ENCODE measurements at regions not wholly inside any gene's neighbourhood (a gene's known extent, or its start where the extent isn't known, plus 50 kb on each side); places are given as distances from the start of the nearest gene placed in this dataset.

- no peaks in the 10 kb centered on the region for H3K9me3 ChIP-seq
- H3K4me3 ChIP-seq: no peak overlapping the region
- H3K27me3 ChIP-seq (ENCODE audit: low read depth): peaks cover 16% of the 10 kb centered on the region
- in situ Hi-C loops (cut with MboI; ENCODE audit: low sequenced_read_pairs): no loop called here
- H3K36me3 ChIP-seq (replicated peaks): no peaks in the 10 kb centered on the region
- DNase-seq (ENCODE audit: low spot score in 2 of 2): peak; percentile 17 to 81
- H3K4me1 ChIP-seq: no peaks in the 10 kb centered on the region
Measured at GRCh38 chr12:13362260-13362841, 165.8 kb downstream of the EMP1 start.

DNA sequence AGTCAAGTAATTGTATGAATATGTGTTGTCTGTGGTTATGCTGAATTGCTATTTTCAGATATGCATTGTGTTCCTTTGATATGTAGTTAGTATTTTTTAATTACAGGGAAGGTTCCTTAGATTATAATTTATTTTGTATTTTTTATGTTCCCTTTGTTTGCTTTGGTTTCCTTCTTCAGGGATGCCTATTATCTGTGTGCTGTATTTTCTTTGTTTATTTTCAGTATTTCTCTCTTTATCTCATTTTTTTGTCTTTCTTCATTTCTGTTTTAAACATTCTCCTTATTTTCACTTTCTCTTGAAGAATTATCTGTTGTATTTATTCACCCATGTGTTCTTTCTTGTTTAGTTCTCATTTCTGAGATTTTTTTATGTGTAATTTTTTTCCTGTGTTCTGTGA, 163.1 kb downstream of the EMP1 start:
- no peak for DNase-seq (ENCODE audit: low spot score in 2 of 2)
- no peaks in the 10 kb centered on the region for H3K4me1 ChIP-seq
- in situ Hi-C loops (cut with MboI; ENCODE audit: low sequenced_read_pairs): no loop called here
- H3K27me3 ChIP-seq (ENCODE audit: low read depth): peaks cover 19% of the 10 kb centered on the region
- no peak overlapping the region for H3K4me3 ChIP-seq
- H3K36me3 ChIP-seq (replicated peaks): no peaks in the 10 kb centered on the region
- H3K9me3 ChIP-seq: no peaks in the 10 kb centered on the region

GRCh38 chr12:13358391-13358905, 161.9 kb downstream of the EMP1 start:
- H3K4me3 ChIP-seq: no peak overlapping the region
- in situ Hi-C loops (cut with MboI; ENCODE audit: low sequenced_read_pairs): no loop called here
- no peak for DNase-seq (ENCODE audit: low spot score in 2 of 2)
- H3K4me1 ChIP-seq: no peaks in the 10 kb centered on the region
- H3K36me3 ChIP-seq (replicated peaks): no peaks in the 10 kb centered on the region
- H3K27me3 ChIP-seq (ENCODE audit: low read depth): peaks cover 19% of the 10 kb centered on the region
- no peaks in the 10 kb centered on the region for H3K9me3 ChIP-seq

DNA sequence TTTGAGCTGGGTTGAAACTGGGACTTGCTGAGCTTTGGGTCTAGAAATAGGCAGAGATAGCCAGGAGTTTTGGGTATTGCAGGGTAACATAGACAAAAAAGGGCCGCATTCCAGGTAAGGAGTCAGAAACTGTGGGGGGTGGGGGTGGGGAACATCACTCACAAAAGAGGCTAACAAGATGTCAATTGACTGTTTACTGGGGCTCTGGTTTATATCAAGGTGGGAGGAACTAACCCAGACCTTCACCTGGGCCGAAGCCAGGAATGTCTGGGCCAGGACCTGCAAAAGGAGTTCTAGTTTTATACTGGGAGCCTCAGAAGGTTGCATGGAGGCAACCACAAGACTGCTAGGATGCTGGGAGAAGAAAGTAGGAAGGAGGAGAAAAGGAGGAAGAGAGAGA, 154.4 kb downstream of the EMP1 start:
- in situ Hi-C loops (cut with MboI; ENCODE audit: low sequenced_read_pairs): no loop called here
- no peaks in the 10 kb centered on the region for H3K4me1 ChIP-seq
- H3K36me3 ChIP-seq (replicated peaks): no peaks in the 10 kb centered on the region
- DNase-seq (ENCODE audit: low spot score in 2 of 2): no peak
- no peak overlapping the region for H3K4me3 ChIP-seq
- H3K27me3 ChIP-seq (ENCODE audit: low read depth): no peaks in the 10 kb centered on the region; the same call in 1 of the 2 replicates
- H3K9me3 ChIP-seq: no peaks in the 10 kb centered on the region

GRCh38 chr12:13350381-13350780, 153.9 kb downstream of the EMP1 start:
- H3K9me3 ChIP-seq: no peaks in the 10 kb centered on the region
- in situ Hi-C loops (cut with MboI; ENCODE audit: low sequenced_read_pairs): no loop called here
- H3K27me3 ChIP-seq (ENCODE audit: low read depth): no peaks in the 10 kb centered on the region; the same call in 1 of the 2 replicates
- no peaks in the 10 kb centered on the region for H3K36me3 ChIP-seq (replicated peaks)
- no peak overlapping the region for H3K4me3 ChIP-seq
- no peak for DNase-seq (ENCODE audit: low spot score in 2 of 2)
- no peaks in the 10 kb centered on the region for H3K4me1 ChIP-seq

- H3K4me1 ChIP-seq: no peaks in the 10 kb centered on the region
- no peaks in the 10 kb centered on the region for H3K9me3 ChIP-seq
- no peaks in the 10 kb centered on the region for H3K36me3 ChIP-seq (replicated peaks)
- no peak overlapping the region for H3K4me3 ChIP-seq
- H3K27me3 ChIP-seq (ENCODE audit: low read depth): no peaks in the 10 kb centered on the region; the same call in 1 of the 2 replicates
- in situ Hi-C loops (cut with MboI; ENCODE audit: low sequenced_read_pairs): no loop called here
- no peak for DNase-seq (ENCODE audit: low spot score in 2 of 2)
Measured at GRCh38 chr12:13348464-13348863, 151.9 kb downstream of the EMP1 start.

GRCh38 chr12:13347241-13348043, 150.9 kb downstream of the EMP1 start:
- H3K4me1 ChIP-seq: no peaks in the 10 kb centered on the region
- H3K27me3 ChIP-seq (ENCODE audit: low read depth): no peaks in the 10 kb centered on the region; the same call in 1 of the 2 replicates
- DNase-seq (ENCODE audit: low spot score in 2 of 2): no peak

GRCh38 chr12:13345722-13346121, 149.2 kb downstream of the EMP1 start:
- no peak for DNase-seq (ENCODE audit: low spot score in 2 of 2)
- Histone ChIP-seq H3K4me1 (no peaks in the 10 kb centered on the region), H3K27me3 (ENCODE audit: low read depth) (no peaks in the 10 kb centered on the region; the same call in 1 of the 2 replicates), H3K9me3 (no peaks in the 10 kb centered on the region), H3K36me3 (replicated peaks) (no peaks in the 10 kb centered on the region), H3K4me3 (no peak overlapping the region)
- in situ Hi-C loops (cut with MboI; ENCODE audit: low sequenced_read_pairs): no loop called here

More at GRCh38 chr12:13347241-13348043, 150.9 kb downstream of the EMP1 start:
- in situ Hi-C loops (cut with MboI; ENCODE audit: low sequenced_read_pairs): no loop called here
- Histone ChIP-seq H3K4me3 (no peak overlapping the region), H3K9me3 (no peaks in the 10 kb centered on the region), H3K36me3 (replicated peaks) (no peaks in the 10 kb centered on the region)

DNA sequence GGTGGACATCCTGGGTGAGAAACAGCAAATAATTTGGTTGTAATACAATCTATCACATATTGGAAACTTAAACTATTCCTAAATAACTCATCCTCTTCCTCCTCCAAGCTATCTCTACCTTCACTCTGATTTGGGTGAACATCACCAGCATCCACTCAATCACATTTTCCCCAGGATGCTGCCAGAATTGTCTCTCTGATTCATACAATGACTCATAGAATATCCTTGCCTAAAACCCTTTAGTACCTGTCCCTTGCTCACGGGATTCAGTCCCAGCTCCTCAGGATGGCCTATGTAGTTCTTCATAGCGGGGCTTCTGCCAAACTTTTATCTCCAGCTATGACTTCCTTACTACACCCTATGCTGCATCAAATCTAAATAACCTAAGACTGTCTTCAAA, 146.8 kb downstream of the EMP1 start:
- Histone ChIP-seq H3K27me3 (ENCODE audit: low read depth) (no peaks in the 10 kb centered on the region; the same call in 1 of the 2 replicates), H3K4me1 (no peaks in the 10 kb centered on the region), H3K4me3 (no peak overlapping the region), H3K9me3 (no peaks in the 10 kb centered on the region), H3K36me3 (replicated peaks) (no peaks in the 10 kb centered on the region)
- in situ Hi-C loops (cut with MboI; ENCODE audit: low sequenced_read_pairs): no loop called here
- DNase-seq (ENCODE audit: low spot score in 2 of 2): no peak

- H3K27me3 ChIP-seq (ENCODE audit: low read depth): no peaks in the 10 kb centered on the region; the same call in 1 of the 2 replicates
- H3K9me3 ChIP-seq: no peaks in the 10 kb centered on the region
- H3K4me1 ChIP-seq: no peaks in the 10 kb centered on the region
- no peak overlapping the region for H3K4me3 ChIP-seq
- no peaks in the 10 kb centered on the region for H3K36me3 ChIP-seq (replicated peaks)
- in situ Hi-C loops (cut with MboI; ENCODE audit: low sequenced_read_pairs): no loop called here
- DNase-seq (ENCODE audit: low spot score in 2 of 2): no peak
Measured at GRCh38 chr12:13342971-13343370, 146.4 kb downstream of the EMP1 start.

DNA sequence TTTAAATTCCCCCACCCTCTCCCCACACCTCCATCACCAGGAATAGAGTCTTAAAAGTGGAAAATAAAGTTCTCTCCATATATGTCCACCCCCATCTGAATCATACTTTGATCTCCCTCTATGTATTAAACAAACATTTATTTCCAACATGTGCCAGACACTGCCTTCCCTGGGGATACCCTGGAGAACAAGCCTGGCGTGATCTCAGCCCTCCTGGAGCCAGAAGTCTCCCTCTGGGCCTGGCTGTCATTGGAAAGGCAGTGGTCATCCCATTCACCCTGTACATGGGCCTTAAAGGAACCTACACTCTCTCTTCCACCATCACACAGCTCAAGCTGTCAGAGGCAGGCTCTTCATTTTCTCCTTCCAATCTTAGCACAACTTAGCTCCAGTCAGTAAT, 143.6 kb downstream of the EMP1 start:
- Histone ChIP-seq H3K4me1 (no peaks in the 10 kb centered on the region), H3K27me3 (ENCODE audit: low read depth) (no peaks in the 10 kb centered on the region; the same call in 1 of the 2 replicates), H3K36me3 (replicated peaks) (no peaks in the 10 kb centered on the region), H3K9me3 (no peaks in the 10 kb centered on the region), H3K4me3 (no peak overlapping the region)
- DNase-seq (ENCODE audit: low spot score in 2 of 2): no peak
- in situ Hi-C loops (cut with MboI; ENCODE audit: low sequenced_read_pairs): no loop called here

GRCh38 chr12:13339538-13339937, 143.0 kb downstream of the EMP1 start:
- in situ Hi-C loops (cut with MboI; ENCODE audit: low sequenced_read_pairs): no loop called here
- Histone ChIP-seq H3K4me3 (no peak overlapping the region), H3K4me1 (no peaks in the 10 kb centered on the region), H3K36me3 (replicated peaks) (no peaks in the 10 kb centered on the region), H3K27me3 (ENCODE audit: low read depth) (peaks cover 3% of the 10 kb centered on the region; the same call in 1 of the 2 replicates), H3K9me3 (no peaks in the 10 kb centered on the region)
- DNase-seq (ENCODE audit: low spot score in 2 of 2): no peak

DNA sequence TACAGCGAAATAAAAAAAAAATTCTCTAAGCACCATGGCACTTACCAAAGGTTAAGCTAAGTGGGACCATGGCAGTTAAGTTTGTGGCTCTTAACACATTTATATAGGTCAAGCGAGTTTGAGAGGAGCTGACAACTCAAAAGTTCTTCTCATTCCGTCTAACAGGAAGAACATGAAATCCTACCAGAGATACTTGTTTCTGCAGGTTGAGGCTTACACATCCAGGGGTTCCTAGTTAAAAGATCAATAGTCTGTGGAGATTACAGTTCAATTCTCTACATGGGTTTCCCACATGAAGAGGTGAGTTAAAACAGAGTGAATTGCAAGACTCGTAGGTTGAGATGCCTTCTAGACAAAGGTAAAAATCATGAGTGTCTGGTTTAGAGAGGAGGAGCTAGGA, 142.6 kb downstream of the EMP1 start:
- Histone ChIP-seq H3K9me3 (no peaks in the 10 kb centered on the region), H3K4me3 (no peak overlapping the region), H3K36me3 (replicated peaks) (no peaks in the 10 kb centered on the region), H3K4me1 (no peaks in the 10 kb centered on the region), H3K27me3 (ENCODE audit: low read depth) (peaks cover 3% of the 10 kb centered on the region; the same call in 1 of the 2 replicates)
- no peak for DNase-seq (ENCODE audit: low spot score in 2 of 2)
- in situ Hi-C loops (cut with MboI; ENCODE audit: low sequenced_read_pairs): no loop called here

- DNase-seq (ENCODE audit: low spot score in 2 of 2): no peak
- Histone ChIP-seq H3K4me1 (no peaks in the 10 kb centered on the region), H3K27me3 (ENCODE audit: low read depth) (peaks cover 3% of the 10 kb centered on the region; the same call in 1 of the 2 replicates), H3K4me3 (no peak overlapping the region), H3K9me3 (no peaks in the 10 kb centered on the region), H3K36me3 (replicated peaks) (no peaks in the 10 kb centered on the region)
- in situ Hi-C loops (cut with MboI; ENCODE audit: low sequenced_read_pairs): no loop called here
Measured at GRCh38 chr12:13337791-13338190, 141.3 kb downstream of the EMP1 start.

Data from HAP-1 (cell line).